OCI-LY3 (cell line): ENCODE measurements at regions not wholly inside any gene's neighbourhood (a gene's known extent, or its start where the extent isn't known, plus 50 kb on each side); places are given as distances from the start of the nearest gene placed in this dataset.

Source experiments
- H2AFZ ChIP-seq: fragments of 200-600, 300-600 bp; shearing (Covaris generic); 2 replicates; pipeline ENCODE4 v1.6.0; 2014; ENCODE audit warnings: antibody characterized with exemption, low read depth, low read length
- H3K27ac ChIP-seq: fragments of 200-600, 300-600 bp; sonication (generic); 2 replicates; pipeline ENCODE4 v1.5.1; 2014; ENCODE audit warnings: mild to moderate bottlenecking, low read length, moderate library complexity, mixed read lengths
- H3K27me3 ChIP-seq: fragments of 200-600, 300-600 bp; sonication (generic); 2 replicates; pipeline ENCODE4 v1.6.1; 2014; ENCODE audit warnings: low read depth, low read length, mixed read lengths
- H3K36me3 ChIP-seq: fragments of 200-600, 300-600 bp; sonication (generic); replicated peaks from 2 replicates; pipeline ENCODE3; 2014; ENCODE audit warnings: low read depth, low read length, mixed read lengths
- H3K4me1 ChIP-seq: fragments of 300-600, 200-600 bp; sonication (generic); 2 replicates; pipeline ENCODE4 v1.6.1; 2014; ENCODE audit warnings: low read length, mixed read lengths
- H3K4me2 ChIP-seq: fragments of 200-600, 300-600 bp; sonication (generic); 2 replicates; pipeline ENCODE4 v1.6.1; 2014; ENCODE audit warnings: low read length, mixed read lengths
- H3K4me3 ChIP-seq: fragments of 300-600, 200-600 bp; sonication (generic); 2 replicates; pipeline ENCODE4 v1.5.1; 2014; ENCODE audit warnings: antibody characterized with exemption, mild to moderate bottlenecking, low read length, moderate library complexity
- H3K79me2 ChIP-seq: fragments of 300-600, 200-600 bp; shearing (Covaris generic); 2 replicates; pipeline ENCODE4 v1.6.1; 2014; ENCODE audit warnings: mild to moderate bottlenecking, low read length, mixed read lengths
- H3K9ac ChIP-seq: fragments of 300-600, 200-600 bp; shearing (Covaris generic); 2 replicates; pipeline ENCODE4 v1.6.0; 2014; ENCODE audit warnings: mild to moderate bottlenecking, low read length, moderate library complexity
- H3K9me3 ChIP-seq: fragments of 200-600, 300-600 bp; shearing (Covaris generic); 2 replicates; pipeline ENCODE4 v1.6.1; 2014; ENCODE audit warnings: low read length, mixed read lengths; ENCODE audit not compliant: insufficient read depth
- H4K20me1 ChIP-seq: fragments of 200-600, 300-600 bp; sonication (generic); 2 replicates; pipeline ENCODE4 v1.6.1; 2016; ENCODE audit warnings: low read length, mixed read lengths; ENCODE audit not compliant: insufficient read depth
- EZH2phosphoT487 ChIP-seq: fragments of 200-600 bp; shearing (Covaris generic); IDR thresholded peaks from 2 replicates; pipeline ENCODE4 v1.6.1; 2018; ENCODE audit warnings: antibody characterized with exemption, mixed run types, low read depth
- TF ChIP-seq, protein P1 (sequence below): fragments of 200-600, 300-600 bp; sonication (generic); IDR thresholded peaks from 2 replicates; pipeline ENCODE4 v1.5.1; 2014; ENCODE audit warnings: antibody characterized with exemption, low read length, low read depth

DNA sequence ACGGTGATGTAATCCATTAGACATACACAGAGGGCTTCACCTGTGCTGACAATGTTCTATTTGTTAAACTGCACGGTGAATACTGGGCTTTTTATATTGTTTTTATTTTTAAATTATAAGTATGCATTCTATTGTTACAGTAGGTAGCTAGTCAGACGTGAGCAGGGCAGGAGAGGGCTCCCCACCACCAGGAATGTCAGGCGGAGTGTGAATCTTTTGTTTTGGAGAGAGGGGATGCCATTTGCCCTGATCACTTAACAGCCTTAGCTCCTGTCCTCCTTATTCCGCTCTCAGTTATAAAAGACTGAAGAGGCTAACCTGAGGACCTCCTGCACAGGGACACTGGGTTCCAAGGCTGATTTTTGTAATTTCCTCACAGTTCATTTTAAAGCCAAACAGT lies 151.6 kb upstream of the TAPT1 start:
- no peak overlapping the region for H3K9ac ChIP-seq
- TF ChIP-seq, protein P1, sequence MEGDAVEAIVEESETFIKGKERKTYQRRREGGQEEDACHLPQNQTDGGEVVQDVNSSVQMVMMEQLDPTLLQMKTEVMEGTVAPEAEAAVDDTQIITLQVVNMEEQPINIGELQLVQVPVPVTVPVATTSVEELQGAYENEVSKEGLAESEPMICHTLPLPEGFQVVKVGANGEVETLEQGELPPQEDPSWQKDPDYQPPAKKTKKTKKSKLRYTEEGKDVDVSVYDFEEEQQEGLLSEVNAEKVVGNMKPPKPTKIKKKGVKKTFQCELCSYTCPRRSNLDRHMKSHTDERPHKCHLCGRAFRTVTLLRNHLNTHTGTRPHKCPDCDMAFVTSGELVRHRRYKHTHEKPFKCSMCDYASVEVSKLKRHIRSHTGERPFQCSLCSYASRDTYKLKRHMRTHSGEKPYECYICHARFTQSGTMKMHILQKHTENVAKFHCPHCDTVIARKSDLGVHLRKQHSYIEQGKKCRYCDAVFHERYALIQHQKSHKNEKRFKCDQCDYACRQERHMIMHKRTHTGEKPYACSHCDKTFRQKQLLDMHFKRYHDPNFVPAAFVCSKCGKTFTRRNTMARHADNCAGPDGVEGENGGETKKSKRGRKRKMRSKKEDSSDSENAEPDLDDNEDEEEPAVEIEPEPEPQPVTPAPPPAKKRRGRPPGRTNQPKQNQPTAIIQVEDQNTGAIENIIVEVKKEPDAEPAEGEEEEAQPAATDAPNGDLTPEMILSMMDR, result no peak
- TF ChIP-seq EZH2phosphoT487, result no peak
- H3K36me3 ChIP-seq, result no peaks in the 10 kb centered on the region

DNA sequence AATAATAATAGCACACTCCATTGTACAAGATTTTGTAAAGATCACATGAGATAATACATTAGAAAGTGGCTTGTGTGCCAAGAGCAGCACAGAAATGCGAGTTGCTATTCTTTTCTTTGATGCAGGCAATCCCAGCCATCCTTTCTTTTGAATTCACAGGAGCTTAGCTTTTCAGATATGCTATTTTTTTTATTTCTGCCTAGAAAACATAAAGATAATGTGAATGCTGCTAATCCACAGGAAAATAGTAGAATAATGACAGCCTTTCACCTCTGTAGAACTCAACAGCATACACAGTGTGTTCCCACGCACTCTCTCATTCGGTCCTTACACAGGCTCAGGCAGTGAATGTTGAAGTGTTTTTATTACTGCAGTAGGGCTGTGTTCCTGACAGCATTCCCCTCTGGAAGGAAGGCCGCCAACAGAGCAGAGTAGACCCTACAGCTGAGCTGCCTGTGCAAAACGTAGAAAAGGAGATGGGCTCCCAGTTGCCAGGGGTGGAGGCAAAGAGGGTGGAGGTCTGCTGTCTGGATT lies 138.8 kb upstream of the TAPT1 start:
- TF ChIP-seq EZH2phosphoT487, result no peak
- TF ChIP-seq, protein P1, result no peak
- Histone ChIP-seq H3K4me3 (no peak overlapping the region), H3K27me3 (no peaks in the 10 kb centered on the region), H3K4me1 (no peaks in the 10 kb centered on the region), H3K27ac (no peak overlapping the region), H3K36me3 (no peaks in the 10 kb centered on the region), H4K20me1 (no peaks in the 10 kb centered on the region), H3K4me2 (no peak overlapping the region), H2AFZ (no peak overlapping the region), H3K79me2 (no peaks in the 10 kb centered on the region), H3K9me3 (no peaks in the 10 kb centered on the region), H3K9ac (no peak overlapping the region)

More for the DNA sequence above, 151.6 kb upstream of the TAPT1 start:
- Histone ChIP-seq H3K27ac (no peak overlapping the region), H4K20me1 (no peaks in the 10 kb centered on the region), H2AFZ (no peak overlapping the region), H3K9me3 (no peaks in the 10 kb centered on the region), H3K4me1 (peaks cover 1% of the 10 kb centered on the region; the same call in 1 of the 2 replicates), H3K4me3 (no peak overlapping the region), H3K27me3 (no peaks in the 10 kb centered on the region), H3K4me2 (no peak overlapping the region), H3K79me2 (no peaks in the 10 kb centered on the region)

DNA sequence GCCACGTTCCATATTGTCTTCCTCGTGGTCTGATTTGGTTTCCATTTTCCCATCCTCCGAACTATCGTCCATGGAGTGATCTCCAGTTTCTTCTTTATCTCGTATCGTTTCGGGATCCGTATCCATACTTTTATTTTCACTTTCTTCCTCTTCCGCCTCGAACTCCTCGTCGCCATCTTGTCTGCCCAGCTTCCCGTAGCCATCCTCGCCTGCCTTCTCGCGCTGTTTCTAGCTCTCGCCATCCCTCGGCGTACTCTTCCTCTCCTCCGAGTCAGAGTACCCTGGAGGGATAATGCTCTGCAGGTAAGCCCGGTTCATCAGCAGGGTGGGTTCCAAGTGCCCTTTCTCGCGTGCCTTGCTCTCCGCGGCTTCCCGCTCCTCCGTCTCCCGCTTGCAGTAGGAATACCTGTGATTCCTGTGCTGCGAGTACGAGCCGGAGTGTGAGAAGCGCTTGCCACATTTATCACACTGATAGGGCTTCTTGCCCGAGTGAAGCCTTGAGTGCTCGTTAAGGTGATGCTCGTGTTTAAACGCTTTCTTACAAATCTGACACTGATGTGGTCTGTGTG lies 134.5 kb upstream of the TAPT1 start:
- Histone ChIP-seq H3K4me3 (no peak overlapping the region), H4K20me1 (no peaks in the 10 kb centered on the region), H3K4me1 (no peaks in the 10 kb centered on the region), H3K36me3 (no peaks in the 10 kb centered on the region), H3K9me3 (no peaks in the 10 kb centered on the region), H3K27me3 (no peaks in the 10 kb centered on the region), H2AFZ (no peak overlapping the region), H3K79me2 (no peaks in the 10 kb centered on the region), H3K27ac (no peak overlapping the region), H3K9ac (no peak overlapping the region), H3K4me2 (no peak overlapping the region)
- no peak for TF ChIP-seq EZH2phosphoT487
- TF ChIP-seq, protein P1, result no peak

DNA sequence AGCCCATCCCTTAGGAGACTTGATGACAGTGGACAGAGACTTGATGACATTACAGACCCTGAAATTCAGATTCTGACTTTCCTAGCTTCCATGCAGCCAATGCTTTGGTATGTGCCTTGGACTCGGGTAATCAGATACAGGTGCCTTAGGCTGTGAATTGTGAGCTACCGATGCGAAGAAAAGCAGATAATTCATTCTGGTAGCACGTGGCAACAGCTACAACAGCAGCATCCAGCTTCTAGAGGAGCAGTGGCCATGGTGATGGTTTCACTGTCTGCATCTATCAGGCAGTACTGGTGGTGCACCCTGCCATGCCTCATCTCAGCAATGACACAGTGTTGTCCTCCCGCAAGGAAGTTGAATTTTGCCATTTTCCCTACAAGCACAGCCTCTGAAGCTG lies 126.9 kb upstream of the TAPT1 start:
- H3K4me1 ChIP-seq, result no peaks in the 10 kb centered on the region
- H3K27me3 ChIP-seq, result no peaks in the 10 kb centered on the region
- H3K36me3 ChIP-seq, result no peaks in the 10 kb centered on the region
- no peak overlapping the region for H2AFZ ChIP-seq
- H4K20me1 ChIP-seq, result no peaks in the 10 kb centered on the region
- no peak overlapping the region for H3K4me2 ChIP-seq
- H3K9me3 ChIP-seq, result no peaks in the 10 kb centered on the region
- H3K79me2 ChIP-seq, result no peaks in the 10 kb centered on the region
- H3K27ac ChIP-seq, result no peak overlapping the region
- TF ChIP-seq, protein P1, result no peak
- TF ChIP-seq EZH2phosphoT487, result no peak
- H3K9ac ChIP-seq, result no peak overlapping the region
- H3K4me3 ChIP-seq, result no peak overlapping the region
